MM.1S (cell line): ENCODE measurements at regions not wholly inside any gene's neighbourhood (a gene's known extent, or its start where the extent isn't known, plus 50 kb on each side); places are given as distances from the start of the nearest gene placed in this dataset.

Experiments
- DNase-seq: peaks from one replicate; pipeline ENCODE4 v3.0.0-alpha.2; 2015
- H2AFZ ChIP-seq: fragments of 300-600 bp; sonication (generic); 2 replicates; pipeline ENCODE4 v1.6.0; 2016; ENCODE audit warnings: antibody characterized with exemption, low read length
- H3F3A ChIP-seq: fragments of 300-600 bp; sonication (generic); 2 replicates; pipeline ENCODE4 v1.6.1; 2016; ENCODE audit warnings: mild to moderate bottlenecking, antibody characterized with exemption, low read length, moderate library complexity, mixed read lengths; ENCODE audit not compliant: insufficient read depth
- H3K27ac ChIP-seq: fragments of 300-600 bp; sonication (generic); 2 replicates; pipeline ENCODE4 v1.5.1; 2016; ENCODE audit warnings: mild to moderate bottlenecking, low read length
- H3K27me3 ChIP-seq: fragments of 300-600 bp; sonication (generic); replicated peaks from 2 replicates; pipeline ENCODE4 v1.6.0; 2016; ENCODE audit warnings: low read length; ENCODE audit not compliant: insufficient read depth
- H3K36me3 ChIP-seq: fragments of 300-600 bp; sonication (generic); replicated peaks from 2 replicates; pipeline ENCODE4 v1.6.1; 2016; ENCODE audit warnings: mild to moderate bottlenecking, low read length, mixed read lengths; ENCODE audit not compliant: insufficient read depth
- H3K4me1 ChIP-seq: fragments of 300-600 bp; sonication (generic); 2 replicates; pipeline ENCODE4 v1.6.1; 2016; ENCODE audit warnings: low read length, mixed read lengths
- H3K4me2 ChIP-seq: fragments of 300-600 bp; sonication (generic); 2 replicates; pipeline ENCODE4 v1.6.0; 2016; ENCODE audit warnings: low read depth, low read length
- H3K4me3 ChIP-seq: fragments of 300-600 bp; sonication (generic); 2 replicates; pipeline ENCODE4 v1.5.1; 2016; ENCODE audit warnings: low read length, mixed read lengths
- H3K79me2 ChIP-seq: fragments of 300-600 bp; sonication (generic); 2 replicates; pipeline ENCODE4 v1.6.1; 2016; ENCODE audit warnings: mixed run types, low read length, mixed read lengths
- H3K9ac ChIP-seq: fragments of 300-600 bp; sonication (generic); 2 replicates; pipeline ENCODE4 v1.6.1; 2016; ENCODE audit warnings: low read length, mixed read lengths
- H3K9me2 ChIP-seq: fragments of 300-600 bp; sonication (generic); replicated peaks from 2 replicates; pipeline ENCODE4 v1.6.1; 2016; ENCODE audit warnings: mild to moderate bottlenecking, low read length, mixed read lengths; ENCODE audit not compliant: insufficient read depth
- H3K9me3 ChIP-seq: fragments of 300-600 bp; sonication (generic); replicated peaks from 2 replicates; pipeline ENCODE4 v1.6.1; 2016; ENCODE audit warnings: mild to moderate bottlenecking, low read length, mixed read lengths; ENCODE audit not compliant: insufficient read depth
- H4K20me1 ChIP-seq: fragments of 300-600 bp; sonication (generic); 2 replicates; pipeline ENCODE4 v1.6.1; 2016; ENCODE audit warnings: mild to moderate bottlenecking, low read length, moderate library complexity, mixed read lengths; ENCODE audit not compliant: insufficient read depth
- CTCF ChIP-seq: fragments of 300-600 bp; sonication (generic); IDR thresholded peaks from 2 replicates; pipeline ENCODE4 v1.5.1; 2016; ENCODE audit warnings: antibody characterized with exemption, low read length, mixed read lengths
- EZH2 ChIP-seq: fragments of 300-600 bp; sonication (generic); optimal IDR thresholded peaks from 2 replicates; pipeline ENCODE3; 2017; ENCODE audit warnings: low read depth, mild to moderate bottlenecking, antibody characterized with exemption, low read length, mixed read lengths
- EZH2phosphoT487 ChIP-seq: fragments of 300-600 bp; sonication (generic); IDR thresholded peaks from 2 replicates; pipeline ENCODE4 v1.6.1; 2018; ENCODE audit warnings: antibody characterized with exemption, low read length

GRCh38 chr20:57868310-57868709 is 158.5 kb upstream of the PMEPA1 start:
- Histone ChIP-seq H3K4me2 (no peak overlapping the region), H3K9me2 (no peaks in the 10 kb centered on the region), H2AFZ (no peak overlapping the region), H3K36me3 (no peaks in the 10 kb centered on the region), H3K4me1 (no peaks in the 10 kb centered on the region), H3K9me3 (no peaks in the 10 kb centered on the region), H3K27ac (no peak overlapping the region), H3K79me2 (no peaks in the 10 kb centered on the region), H3F3A (no peaks in the 10 kb centered on the region), H4K20me1 (no peaks in the 10 kb centered on the region), H3K9ac (no peak overlapping the region), H3K27me3 (peaks cover 88% of the 10 kb centered on the region), H3K4me3 (no peak overlapping the region)
- TF ChIP-seq CTCF: no peak
- no peak for TF ChIP-seq EZH2
- no peak for TF ChIP-seq EZH2phosphoT487
- no peak for DNase-seq

GRCh38 chr20:57867807-57868206 is 158.0 kb upstream of the PMEPA1 start:
- Histone ChIP-seq H3F3A (no peaks in the 10 kb centered on the region), H3K79me2 (no peaks in the 10 kb centered on the region), H3K4me3 (no peak overlapping the region), H3K4me2 (no peak overlapping the region), H4K20me1 (no peaks in the 10 kb centered on the region), H3K27ac (no peak overlapping the region), H3K9me2 (no peaks in the 10 kb centered on the region), H3K4me1 (no peaks in the 10 kb centered on the region), H3K27me3 (peaks cover 85% of the 10 kb centered on the region), H3K36me3 (no peaks in the 10 kb centered on the region), H3K9me3 (no peaks in the 10 kb centered on the region), H3K9ac (no peak overlapping the region), H2AFZ (no peak overlapping the region)
- TF ChIP-seq EZH2: no peak
- TF ChIP-seq EZH2phosphoT487: no peak
- no peak for TF ChIP-seq CTCF
- DNase-seq: no peak

GRCh38 chr20:57867181-57867803 is 157.5 kb upstream of the PMEPA1 start:
- Histone ChIP-seq H3K9ac (no peak overlapping the region), H3K4me3 (no peak overlapping the region), H3K9me2 (no peaks in the 10 kb centered on the region), H2AFZ (no peak overlapping the region), H3K4me1 (no peaks in the 10 kb centered on the region), H3K36me3 (no peaks in the 10 kb centered on the region), H4K20me1 (no peaks in the 10 kb centered on the region), H3K79me2 (no peaks in the 10 kb centered on the region), H3K4me2 (no peak overlapping the region), H3F3A (no peaks in the 10 kb centered on the region), H3K27me3 (peaks cover 84% of the 10 kb centered on the region), H3K27ac (no peak overlapping the region), H3K9me3 (no peaks in the 10 kb centered on the region)
- TF ChIP-seq CTCF: no peak
- TF ChIP-seq EZH2phosphoT487: no peak
- no peak for TF ChIP-seq EZH2
- DNase-seq: no peak
